KMS-11 (cell line): ENCODE measurements at regions not wholly inside any gene's neighbourhood (a gene's known extent, or its start where the extent isn't known, plus 50 kb on each side); places are given as distances from the start of the nearest gene placed in this dataset.
"Not testable (repeated sequence)": the region's sequence is repeated elsewhere in the genome, so short reads cannot be mapped to it uniquely, and the experiment has no call there.

Experiments
- H2AFZ ChIP-seq: fragments of 200-600 bp; sonication (generic); 2 replicates; pipeline ENCODE4 v1.6.1; 2016; ENCODE audit warnings: antibody characterized with exemption, mixed run types, low read depth
- H3K27ac ChIP-seq: fragments of 200-600 bp; sonication (generic); 2 replicates; pipeline ENCODE4 v1.6.1; 2016; ENCODE audit warnings: mild to moderate bottlenecking, mixed run types
- H3K27me3 ChIP-seq: fragments of 200-600 bp; sonication (generic); 2 replicates; pipeline ENCODE4 v1.6.1; 2017; ENCODE audit warnings: mild to moderate bottlenecking, low read depth, mixed run types, moderate library complexity; ENCODE audit not compliant: insufficient read depth
- H3K36me3 ChIP-seq: fragments of 200-600 bp; sonication (generic); 2 replicates; pipeline ENCODE4 v1.6.1; 2017; ENCODE audit warnings: mild to moderate bottlenecking, mixed run types; ENCODE audit not compliant: insufficient read depth
- H3K4me1 ChIP-seq: fragments of 200-600 bp; sonication (generic); 2 replicates; pipeline ENCODE4 v1.6.1; 2016; ENCODE audit warnings: mild to moderate bottlenecking, low read depth, mixed run types; ENCODE audit not compliant: poor library complexity, severe bottlenecking
- H3K4me2 ChIP-seq: fragments of 200-600 bp; sonication (generic); 2 replicates; pipeline ENCODE4 v1.7.0; 2016; ENCODE audit warnings: mild to moderate bottlenecking, mixed run types
- H3K4me3 ChIP-seq: fragments of 200-600 bp; sonication (generic); IDR thresholded peaks from 2 replicates; pipeline ENCODE4 v1.6.1; 2017; ENCODE audit warnings: low read depth, low read length, mixed read lengths; ENCODE audit not compliant: insufficient read depth
- H3K79me2 ChIP-seq: fragments of 200-600 bp; sonication (generic); 2 replicates; pipeline ENCODE4 v1.6.1; 2016; ENCODE audit warnings: low read depth, mixed run types; ENCODE audit not compliant: insufficient read depth
- H3K9ac ChIP-seq: fragments of 200-600 bp; sonication (generic); 2 replicates; pipeline ENCODE4 v1.6.1; 2016; ENCODE audit warnings: mild to moderate bottlenecking, mixed run types
- H4K20me1 ChIP-seq: fragments of 200-600 bp; sonication (generic); 2 replicates; pipeline ENCODE4 v1.6.1; 2016; ENCODE audit warnings: mild to moderate bottlenecking, mixed run types; ENCODE audit not compliant: insufficient read depth
- CTCF ChIP-seq: fragments of 200-600 bp; sonication (generic); conservative IDR thresholded peaks from 2 replicates; pipeline ENCODE4 v1.6.1; 2017; ENCODE audit warnings: low read depth, mild to moderate bottlenecking, antibody characterized with exemption, low read length, moderate library complexity, mixed read lengths

GRCh38 chr2:58757971-58758370, 516.8 kb upstream of the FANCL start:
- H3K9ac ChIP-seq = no peak overlapping the region; the same call in 1 of the 2 replicates
- peaks cover 67% of the 10 kb centered on the region for H3K4me1 ChIP-seq
- no peak overlapping the region for H3K4me3 ChIP-seq
- no peaks in the 10 kb centered on the region for H3K36me3 ChIP-seq
- no peaks in the 10 kb centered on the region for H3K79me2 ChIP-seq
- no peak for TF ChIP-seq CTCF
- H3K4me2 ChIP-seq = peak overlapping the region; percentile 64
- H2AFZ ChIP-seq = no peak overlapping the region; the same call in 1 of the 2 replicates
- no peaks in the 10 kb centered on the region; the same call in 1 of the 2 replicates for H3K27me3 ChIP-seq
- H4K20me1 ChIP-seq = no peaks in the 10 kb centered on the region
- H3K27ac ChIP-seq = peak overlapping the region; percentile 63

- Histone ChIP-seq H4K20me1 (no peaks in the 10 kb centered on the region), H3K36me3 (no peaks in the 10 kb centered on the region), H3K79me2 (no peaks in the 10 kb centered on the region), H3K4me2 (peak overlapping the region; percentile 64), H2AFZ (no peak overlapping the region), H3K27me3 (no peaks in the 10 kb centered on the region; the same call in 1 of the 2 replicates), H3K9ac (no peak overlapping the region), H3K4me1 (peaks cover 54% of the 10 kb centered on the region), H3K27ac (peak overlapping the region; percentile 63; the same call in 1 of the 2 replicates), H3K4me3 (no peak overlapping the region)
- TF ChIP-seq CTCF = no peak
Observed at GRCh38 chr2:58756336-58756735, 515.2 kb upstream of the FANCL start.

DNA sequence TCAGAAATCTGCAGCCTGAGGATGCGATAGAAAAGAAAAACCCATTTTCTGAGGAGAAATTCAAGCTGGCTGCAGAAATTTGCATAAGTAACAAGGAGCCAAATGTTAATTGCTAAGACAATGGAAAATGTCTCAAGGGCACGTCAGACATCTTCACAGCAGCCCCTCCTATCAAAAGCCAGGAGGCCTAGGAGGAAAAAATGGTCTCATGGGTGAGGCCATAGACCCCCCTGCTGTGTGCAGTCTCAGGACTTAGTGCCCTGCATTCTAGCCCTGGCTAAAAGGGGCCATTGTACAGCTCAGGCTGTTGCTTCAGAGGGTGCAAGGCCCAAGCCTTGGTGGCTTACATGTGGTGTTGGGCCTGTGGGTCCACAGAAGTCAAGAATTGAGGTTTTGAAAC, 511.4 kb upstream of the FANCL start:
- H3K4me1 ChIP-seq = peaks cover 27% of the 10 kb centered on the region
- not testable (repeated sequence) for H2AFZ ChIP-seq, H3K9ac ChIP-seq, H3K4me2 ChIP-seq, H3K27me3 ChIP-seq, H3K4me3 ChIP-seq, H3K36me3 ChIP-seq, H4K20me1 ChIP-seq, H3K79me2 ChIP-seq, H3K27ac ChIP-seq

GRCh38 chr2:58751676-58752075, 510.6 kb upstream of the FANCL start:
- H3K36me3 ChIP-seq, H2AFZ ChIP-seq, H3K4me3 ChIP-seq, H4K20me1 ChIP-seq, H3K4me2 ChIP-seq, H3K9ac ChIP-seq, H3K79me2 ChIP-seq, H3K27me3 ChIP-seq, H3K27ac ChIP-seq: not testable (repeated sequence)
- peaks cover 18% of the 10 kb centered on the region for H3K4me1 ChIP-seq

DNA sequence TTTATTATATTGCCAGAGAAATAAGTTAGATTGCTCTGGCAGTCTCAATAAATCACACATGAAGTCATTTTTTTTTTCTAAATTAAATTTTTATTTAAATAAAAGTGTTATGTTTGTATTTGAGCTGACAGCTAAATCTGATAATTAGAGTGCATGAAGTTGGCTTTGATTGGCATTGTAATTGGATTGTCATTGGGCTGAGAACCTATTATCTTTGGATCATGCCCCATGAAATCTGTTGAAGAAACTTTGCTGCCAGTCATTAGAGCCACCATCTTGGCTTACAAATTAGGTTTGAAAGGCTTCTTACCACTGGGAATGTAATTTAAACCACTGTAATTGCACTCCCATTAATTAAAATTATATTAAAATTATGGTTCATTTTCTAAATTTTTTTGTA, 507.9 kb upstream of the FANCL start:
- Histone ChIP-seq H3K27me3 (no peaks in the 10 kb centered on the region), H3K4me3 (no peak overlapping the region)
- no peak for TF ChIP-seq CTCF

DNA sequence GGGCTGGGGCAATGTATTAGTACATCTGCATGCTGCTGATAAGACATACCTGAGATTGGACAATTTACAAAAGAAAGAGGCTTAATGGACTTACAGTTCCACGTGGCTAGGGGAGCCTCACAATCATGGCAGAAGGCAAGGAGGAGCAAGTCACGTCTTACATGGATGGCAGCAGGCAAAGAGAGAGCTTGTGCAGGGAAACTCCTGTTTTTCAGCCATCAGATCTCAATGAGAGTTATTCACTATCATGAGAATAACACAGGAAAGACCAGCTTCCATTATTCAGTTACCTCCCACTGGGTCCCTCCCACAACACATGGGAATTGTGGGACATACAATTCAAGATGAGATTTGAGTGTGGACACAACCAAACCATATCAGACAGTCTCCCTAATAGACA, 504.2 kb upstream of the FANCL start:
- H3K27ac ChIP-seq, H3K27me3 ChIP-seq, H2AFZ ChIP-seq, H4K20me1 ChIP-seq, H3K79me2 ChIP-seq, H3K4me3 ChIP-seq, H3K4me2 ChIP-seq, H3K4me1 ChIP-seq, H3K36me3 ChIP-seq, H3K9ac ChIP-seq: not testable (repeated sequence)

More for the DNA sequence above, 507.9 kb upstream of the FANCL start:
- Histone ChIP-seq H4K20me1 (no peaks in the 10 kb centered on the region), H3K36me3 (no peaks in the 10 kb centered on the region), H3K4me2 (no peak overlapping the region), H3K27ac (no peak overlapping the region), H3K79me2 (no peaks in the 10 kb centered on the region), H3K4me1 (no peaks in the 10 kb centered on the region), H2AFZ (no peak overlapping the region), H3K9ac (no peak overlapping the region)
